ENCODE measurements at regions not wholly inside any gene's neighbourhood (a gene's known extent, or its start where the extent isn't known, plus 50 kb on each side); places are given as distances from the start of the nearest gene placed in this dataset.

DNA sequence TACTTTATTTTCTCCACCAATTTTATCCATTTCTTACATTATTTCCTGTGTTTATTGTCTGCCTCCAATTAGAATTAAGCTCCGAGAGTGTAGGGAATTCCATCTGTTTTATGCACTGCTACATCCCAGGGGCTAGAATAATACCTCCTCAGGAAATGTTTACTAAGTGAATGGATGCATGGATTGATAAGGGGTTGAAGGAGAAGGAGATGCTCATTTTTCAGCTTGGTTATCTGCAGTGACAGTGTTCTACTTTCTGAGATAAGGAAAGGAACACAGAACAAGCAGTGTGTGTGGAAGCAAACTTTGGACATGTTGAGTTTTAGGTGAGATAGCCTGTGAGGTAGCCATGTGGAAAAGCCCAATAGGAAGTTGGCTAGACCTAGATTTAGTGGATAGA, 164.6 kb upstream of the HMGA2 start:
- TF ChIP-seq CTCF (IDR thresholded peaks at IDR 0.05; ENCODE audit: low read length, missing control alignments): no peak
- H3K4me3 ChIP-seq (replicated peaks; ENCODE audit: low read depth, low read length): no peak overlapping the region
- no peak for DNase-seq (ENCODE audit: low read depth)

DNA sequence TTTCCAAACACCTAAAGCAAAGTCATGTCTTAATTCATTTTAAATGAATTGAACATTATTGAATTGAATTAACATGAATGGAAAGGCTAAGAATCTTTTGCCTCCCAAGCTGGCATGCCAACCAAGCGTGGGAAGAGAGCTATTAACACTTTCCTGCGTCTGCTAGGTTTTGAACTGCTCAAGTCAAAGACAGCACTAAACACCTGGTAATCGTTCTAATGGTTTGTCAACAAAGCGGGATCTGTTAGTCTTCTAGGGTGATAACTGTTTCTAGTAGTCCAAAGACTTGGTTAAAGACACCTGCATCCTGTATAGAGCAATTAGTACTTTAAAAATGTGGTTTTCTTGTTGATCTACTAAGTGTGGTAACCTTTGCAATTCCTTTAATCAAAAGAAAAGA, 164.2 kb upstream of the HMGA2 start:
- H3K4me3 ChIP-seq (replicated peaks; ENCODE audit: low read depth, low read length): no peak overlapping the region
- TF ChIP-seq CTCF (IDR thresholded peaks at IDR 0.05; ENCODE audit: low read length, missing control alignments): no peak
- no peak for DNase-seq (ENCODE audit: low read depth)

- TF ChIP-seq CTCF (IDR thresholded peaks at IDR 0.05; ENCODE audit: low read length, missing control alignments): no peak
- DNase-seq (ENCODE audit: low read depth): no peak
- H3K4me3 ChIP-seq (replicated peaks; ENCODE audit: low read depth, low read length): no peak overlapping the region
Observed at GRCh38 chr12:65660836-65661235, 163.4 kb upstream of the HMGA2 start.

DNA sequence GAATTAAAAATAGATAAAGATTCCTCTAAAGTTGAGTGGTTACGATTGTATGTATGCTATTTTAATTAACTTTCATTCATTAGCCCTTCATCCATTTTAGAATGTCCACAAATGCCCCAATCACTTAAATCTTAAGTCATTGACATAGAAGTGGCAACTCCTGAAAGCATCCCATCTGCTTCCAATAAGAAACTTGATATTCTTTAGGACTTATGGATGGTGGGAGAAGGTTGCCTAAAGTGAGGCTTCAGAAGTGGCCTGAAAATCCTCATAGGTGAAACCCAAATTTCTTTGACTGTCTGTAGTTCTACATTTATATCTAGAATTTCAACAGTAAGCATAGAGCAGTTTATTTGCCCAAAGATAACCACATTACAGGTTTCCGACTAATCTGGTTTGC, 161.7 kb upstream of the HMGA2 start:
- no peak for DNase-seq (ENCODE audit: low read depth)
- TF ChIP-seq CTCF (IDR thresholded peaks at IDR 0.05; ENCODE audit: low read length, missing control alignments): no peak
- no peak overlapping the region for H3K4me3 ChIP-seq (replicated peaks; ENCODE audit: low read depth, low read length)

DNA sequence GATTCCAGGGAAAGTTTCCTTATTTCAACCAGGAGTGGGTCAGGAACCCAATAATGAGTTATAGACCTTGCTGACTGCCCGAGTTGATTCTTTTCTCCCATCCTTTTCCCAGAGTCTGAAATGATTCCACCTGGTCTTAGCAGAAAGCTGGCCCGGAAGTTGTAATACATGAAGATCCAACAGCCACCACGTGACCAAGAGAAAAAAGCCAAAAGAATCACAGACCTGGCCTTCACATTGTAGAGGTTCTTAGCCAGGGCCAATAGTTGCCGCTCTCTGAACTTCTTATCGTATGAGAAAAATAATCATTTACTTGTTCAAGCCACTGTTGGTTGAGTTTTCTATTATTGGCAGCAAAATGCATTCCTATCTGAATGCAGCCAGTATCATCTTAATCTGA, 161.2 kb upstream of the HMGA2 start:
- DNase-seq (ENCODE audit: low read depth): no peak
- TF ChIP-seq CTCF (IDR thresholded peaks at IDR 0.05; ENCODE audit: low read length, missing control alignments): no peak
- H3K4me3 ChIP-seq (replicated peaks; ENCODE audit: low read depth, low read length): no peak overlapping the region

DNA sequence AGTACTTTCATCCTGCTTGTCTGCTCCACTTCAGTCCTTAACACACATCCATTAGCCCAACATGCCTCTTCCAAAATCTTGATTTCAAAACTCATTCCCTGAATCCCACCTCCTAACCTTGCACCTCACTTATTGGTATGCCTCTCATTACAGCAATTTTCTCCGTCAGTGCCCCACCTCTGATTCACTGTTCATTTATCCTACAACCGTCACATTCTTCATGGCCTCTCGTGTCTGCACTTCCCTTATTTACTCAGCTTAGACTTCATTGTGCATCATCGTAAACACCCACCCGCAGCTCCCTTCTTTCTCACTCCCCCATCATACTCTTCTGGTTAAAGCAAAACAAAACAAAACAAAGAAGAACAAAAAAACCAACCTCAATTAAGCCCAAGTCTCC, 160.6 kb upstream of the HMGA2 start:
- no peak for TF ChIP-seq CTCF (IDR thresholded peaks at IDR 0.05; ENCODE audit: low read length, missing control alignments)
- no peak for DNase-seq (ENCODE audit: low read depth)
- no peak overlapping the region for H3K4me3 ChIP-seq (replicated peaks; ENCODE audit: low read depth, low read length)

GRCh38 chr12:65664715-65665250, 159.5 kb upstream of the HMGA2 start:
- no peak overlapping the region for H3K4me3 ChIP-seq (replicated peaks; ENCODE audit: low read depth, low read length)
- no peak for DNase-seq (ENCODE audit: low read depth)

More at GRCh38 chr12:65664715-65665250, 159.5 kb upstream of the HMGA2 start:
- no peak for TF ChIP-seq CTCF (IDR thresholded peaks at IDR 0.05; ENCODE audit: low read length, missing control alignments)

All from fibroblast of pulmonary artery (primary cell).